Renal pelvis (tissue), 1 donor: ENCODE measurements at regions not wholly inside any gene's neighbourhood (a gene's known extent, or its start where the extent isn't known, plus 50 kb on each side); places are given as distances from the start of the nearest gene placed in this dataset.

Experiments used
- DNase-seq: peaks from one replicate; pipeline ENCODE4 v3.0.0-alpha.2; 2013

- no peak for DNase-seq
These were observed 313.9 kb downstream of the PABPC4L start for GRCh38 chr4:133887723-133888122.

- DNase-seq: no peak
These were observed 332.1 kb downstream of the PABPC4L start for GRCh38 chr4:133869486-133869885.

- no peak for DNase-seq
These were observed 332.7 kb downstream of the PABPC4L start for GRCh38 chr4:133868856-133869255.

GRCh38 chr4:133866328-133866699, 335.3 kb downstream of the PABPC4L start:
- DNase-seq: no peak

DNA sequence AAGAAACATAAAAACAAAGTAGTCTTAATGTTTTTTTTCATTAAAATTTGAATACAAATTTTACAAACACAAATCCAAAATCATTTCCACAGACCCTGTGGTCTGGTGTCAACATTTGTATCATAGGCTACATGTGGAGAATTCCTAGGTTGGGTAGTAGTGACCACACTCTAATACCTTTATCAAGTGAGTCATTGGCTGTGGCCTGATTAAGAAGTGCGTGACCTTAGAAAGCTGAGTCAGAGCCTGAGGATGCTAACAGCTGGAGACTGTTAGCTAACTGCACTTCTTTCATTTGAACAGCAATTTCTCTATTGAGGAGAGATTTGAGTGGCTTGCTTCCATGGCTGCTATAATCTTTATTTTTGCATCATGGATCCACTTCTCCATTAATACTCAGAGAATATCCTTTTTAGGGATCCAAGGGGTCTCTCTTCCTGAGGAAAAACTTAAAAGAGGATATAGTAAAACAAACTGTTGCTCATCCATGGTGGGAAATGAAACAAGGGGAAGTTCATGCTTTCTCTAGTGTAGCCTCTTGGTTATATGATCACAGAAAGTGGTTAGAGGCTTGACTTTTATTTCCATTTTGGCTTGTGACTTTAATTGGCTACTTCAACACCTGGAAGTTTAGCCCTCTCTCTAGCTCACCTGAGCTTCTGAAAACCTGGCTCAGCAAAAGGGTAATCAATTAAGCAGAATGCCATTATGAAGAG, 335.8 kb downstream of the PABPC4L start:
- DNase-seq: no peak

- DNase-seq: no peak
These were observed 338.4 kb downstream of the PABPC4L start for GRCh38 chr4:133863153-133863552.

GRCh38 chr4:133856731-133857355, 344.7 kb downstream of the PABPC4L start:
- DNase-seq: no peak

DNA sequence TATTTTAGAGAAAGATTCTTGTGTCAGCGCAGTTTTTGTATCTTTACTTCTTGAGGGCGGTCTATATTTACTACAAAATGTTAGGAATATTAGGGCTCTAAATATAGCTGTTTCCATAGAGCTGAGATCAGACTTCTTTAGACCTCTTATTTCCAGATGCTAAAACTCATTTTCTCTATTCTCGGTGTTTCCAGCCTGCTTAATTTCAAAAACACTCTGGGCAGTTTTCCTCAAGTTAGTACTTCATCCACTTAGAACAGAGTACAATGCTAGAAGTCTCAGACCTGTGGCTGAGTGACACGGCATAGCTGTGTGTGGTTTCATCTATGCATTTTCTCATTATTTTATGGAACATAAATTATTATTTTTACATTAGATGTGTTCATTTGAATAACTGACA, 346.6 kb downstream of the PABPC4L start:
- no peak for DNase-seq

- no peak for DNase-seq
These were observed 362.3 kb downstream of the PABPC4L start for GRCh38 chr4:133839326-133839725.

DNA sequence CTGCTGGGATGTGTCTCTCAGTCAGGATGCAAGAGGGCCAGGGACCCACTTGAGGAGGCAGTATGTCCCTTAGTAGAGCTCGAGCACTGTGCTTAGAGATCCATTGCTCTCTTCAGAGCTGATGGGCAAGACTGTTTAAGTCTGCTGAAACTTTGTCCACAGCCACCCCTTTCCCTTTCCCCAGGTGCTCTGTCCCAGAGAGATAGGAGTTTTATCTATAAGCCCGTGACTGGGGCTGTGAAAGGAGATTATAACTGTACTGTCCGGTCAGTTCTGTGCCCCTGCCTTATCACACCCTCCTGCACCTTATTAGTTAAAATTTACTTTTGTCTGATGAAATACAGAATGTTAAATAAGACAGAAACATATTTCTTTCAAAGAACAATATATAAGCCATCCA, 378.4 kb downstream of the PABPC4L start:
- no peak for DNase-seq

DNA sequence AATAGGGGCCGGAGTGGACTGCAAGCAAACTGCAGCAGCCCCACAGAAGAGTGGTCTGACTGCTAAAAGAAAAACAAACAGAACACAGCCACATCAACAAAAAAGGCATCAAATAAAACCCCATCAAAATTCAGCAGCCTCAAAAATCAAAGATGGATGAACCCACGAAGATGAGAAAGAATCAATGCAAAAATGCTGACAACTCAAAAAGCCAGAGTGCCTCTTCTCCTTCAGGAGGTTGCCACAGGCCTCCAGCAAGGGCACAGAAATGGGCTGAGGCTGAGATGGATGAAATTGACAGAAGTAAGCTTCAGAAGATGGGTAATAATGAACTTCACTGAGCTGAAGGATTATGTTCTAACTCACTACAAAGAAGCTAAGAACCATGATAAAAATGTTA, 388.6 kb downstream of the PABPC4L start:
- DNase-seq: no peak

DNA sequence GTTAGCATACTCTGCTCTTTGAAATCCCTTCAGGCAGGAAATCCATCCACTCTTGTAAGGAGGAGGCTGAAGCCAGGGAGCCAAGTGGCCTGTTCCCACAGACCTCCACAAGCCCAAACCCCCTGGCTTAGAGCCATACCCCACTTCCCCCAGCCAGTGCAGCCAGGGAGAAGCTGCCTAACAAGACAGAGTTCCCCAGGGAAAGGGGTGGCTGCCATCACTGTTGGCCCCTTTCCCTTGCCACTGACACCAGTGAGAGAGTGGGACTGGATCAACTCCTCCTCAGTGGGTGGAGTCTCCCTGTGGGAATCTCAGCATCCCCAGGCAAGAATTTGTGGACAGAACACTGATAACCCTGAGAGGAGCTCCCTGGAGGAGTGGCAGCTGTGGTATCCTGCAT, 389.4 kb downstream of the PABPC4L start:
- DNase-seq: no peak

- no peak for DNase-seq
These were observed 393.4 kb downstream of the PABPC4L start for GRCh38 chr4:133808151-133808550.

GRCh38 chr4:133803341-133803740, 398.2 kb downstream of the PABPC4L start:
- no peak for DNase-seq

DNA sequence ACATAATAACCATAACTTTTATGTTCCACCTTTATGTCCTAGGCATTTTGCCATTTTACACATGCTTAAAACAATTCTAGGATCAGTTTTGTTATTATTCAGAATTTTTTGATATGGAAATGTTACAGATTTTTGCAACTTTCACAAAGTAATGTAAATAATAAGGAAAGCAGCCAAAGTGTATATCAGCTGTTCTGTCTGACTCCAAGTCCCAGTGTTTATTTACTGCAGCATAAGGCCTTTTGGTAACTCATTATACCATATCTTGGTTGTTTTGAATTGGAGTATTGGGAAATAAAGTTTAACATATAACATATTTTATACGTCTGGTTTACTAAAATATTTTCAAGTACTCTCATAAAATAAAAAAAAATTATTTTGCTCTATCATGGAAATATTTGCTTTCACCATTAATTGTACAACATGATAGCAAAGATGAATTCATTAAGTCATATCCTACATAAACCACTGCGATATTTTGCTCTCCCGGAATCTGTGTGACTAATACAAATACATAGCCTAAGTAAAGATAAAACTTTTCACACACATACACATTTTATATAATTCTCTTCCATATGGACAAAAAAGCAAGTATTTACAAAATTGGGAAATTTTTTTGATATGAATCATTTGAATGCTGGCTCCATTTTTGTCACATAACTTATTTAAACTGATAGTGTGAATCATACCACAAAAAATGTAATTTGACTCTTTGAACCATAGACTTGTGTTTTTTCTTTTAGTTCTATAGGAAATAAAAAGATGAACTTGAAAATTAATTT, 399.0 kb downstream of the PABPC4L start:
- DNase-seq: no peak

GRCh38 chr4:133801883-133802282, 399.7 kb downstream of the PABPC4L start:
- no peak for DNase-seq

GRCh38 chr4:133800966-133801365, 400.6 kb downstream of the PABPC4L start:
- no peak for DNase-seq

GRCh38 chr4:133799717-133800315, 401.8 kb downstream of the PABPC4L start:
- no peak for DNase-seq

DNA sequence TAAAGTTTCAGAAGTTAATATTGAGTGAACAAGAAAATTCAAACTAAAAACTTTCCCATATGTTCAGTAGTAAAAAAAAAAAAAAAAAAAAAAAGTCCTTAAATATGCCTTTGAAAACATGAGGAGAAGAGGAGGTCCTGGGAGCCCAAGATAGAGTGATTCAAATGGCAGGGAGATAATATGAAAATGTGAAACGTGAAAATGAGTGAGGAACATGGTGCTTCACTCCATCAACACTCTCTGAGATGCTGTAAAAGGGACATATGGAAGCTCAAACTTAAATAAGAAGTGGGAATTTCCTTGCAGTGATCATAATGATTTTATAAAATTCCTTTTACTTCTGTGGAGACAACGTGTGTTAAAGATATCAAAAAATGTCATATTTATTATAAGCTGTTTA, 423.9 kb downstream of the PABPC4L start:
- DNase-seq: no peak

DNA sequence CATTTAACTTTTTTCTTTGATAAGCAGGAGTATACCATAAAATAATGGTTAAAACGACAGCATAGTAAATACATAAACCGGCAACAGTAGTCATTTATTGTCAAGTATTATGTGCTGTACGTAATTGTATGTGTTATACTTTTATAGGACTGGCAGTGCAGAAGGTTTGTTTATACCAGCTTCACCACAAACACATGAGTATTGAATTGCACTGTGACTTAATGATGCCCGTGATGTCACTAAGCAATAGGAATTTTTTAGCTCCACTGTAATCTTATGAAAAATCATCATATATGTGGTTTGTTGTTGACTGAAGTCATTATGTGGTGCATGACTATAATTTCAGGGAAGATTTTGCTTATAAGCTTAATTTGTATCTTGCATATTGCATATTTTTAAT, 424.6 kb downstream of the PABPC4L start:
- no peak for DNase-seq

DNA sequence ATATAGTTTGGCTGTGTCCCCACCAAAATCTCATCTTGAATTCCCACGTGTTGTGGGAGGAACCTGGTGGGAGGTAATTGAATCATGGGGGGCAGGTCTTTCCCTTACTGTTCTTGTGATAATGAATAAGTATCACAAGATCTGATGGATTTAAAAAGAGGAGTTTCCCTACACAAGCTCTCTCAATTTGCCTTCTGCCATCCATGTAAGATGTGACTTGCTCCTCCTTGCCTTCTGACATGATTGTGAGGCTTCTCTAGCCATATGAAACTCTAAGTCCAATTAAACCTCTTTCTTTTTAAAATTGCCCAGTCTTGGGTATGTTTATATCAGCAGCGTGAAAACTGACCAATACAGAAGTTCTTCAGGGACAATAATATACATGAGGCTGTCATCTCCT, 425.1 kb downstream of the PABPC4L start:
- no peak for DNase-seq

GRCh38 chr4:133775881-133776280, 425.7 kb downstream of the PABPC4L start:
- DNase-seq: no peak

- DNase-seq: no peak
These were observed 426.1 kb downstream of the PABPC4L start for GRCh38 chr4:133775469-133775868.
